ENCODE measurements at regions not wholly inside any gene's neighbourhood (a gene's known extent, or its start where the extent isn't known, plus 50 kb on each side); places are given as distances from the start of the nearest gene placed in this dataset.
"Not testable (repeated sequence)": the region's sequence is repeated elsewhere in the genome, so short reads cannot be mapped to it uniquely, and the experiment has no call there.

DNA sequence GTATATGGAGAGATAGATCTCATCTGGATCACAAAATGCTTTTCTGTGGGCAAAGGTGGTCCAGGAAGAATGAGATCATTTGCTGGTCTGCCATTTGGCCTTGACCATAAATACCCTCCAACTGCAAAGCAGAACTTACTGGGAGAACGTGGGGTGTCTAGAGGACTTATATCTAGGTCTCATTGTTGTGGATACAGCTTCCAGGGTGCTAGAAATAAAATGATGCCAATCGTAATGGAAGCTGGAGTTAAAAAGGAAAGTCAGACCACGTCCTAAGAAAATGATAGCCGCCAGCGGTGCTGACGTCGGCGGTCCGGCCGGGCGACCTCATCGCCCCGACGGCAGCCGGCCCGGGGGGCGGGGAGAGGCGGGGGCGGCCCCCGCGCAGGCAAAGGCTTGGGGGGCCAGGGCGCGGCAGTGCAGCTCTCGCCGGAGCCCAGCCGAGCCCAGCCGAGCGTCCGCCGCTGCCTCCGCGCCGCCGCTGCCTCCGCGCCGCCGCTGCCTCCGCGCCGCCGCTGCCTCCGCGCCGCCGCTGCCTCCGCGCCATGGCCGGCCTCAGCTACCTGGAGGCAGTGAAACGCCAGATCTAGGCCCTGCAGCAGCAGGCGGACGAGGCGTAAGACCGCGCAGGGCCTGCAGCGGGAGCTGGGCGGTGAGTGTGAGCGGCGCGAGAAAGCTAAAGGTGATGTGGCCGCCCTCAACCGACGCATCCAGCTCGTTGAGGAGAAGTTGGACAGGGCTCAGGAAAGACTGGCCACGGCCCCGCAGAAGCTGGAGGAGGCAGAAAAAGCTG is 89.5 kb downstream of the EOMES start:
- in situ Hi-C loops (cut with HindIII; ENCODE audit: low sequenced_read_pairs), result no loop called here

DNA sequence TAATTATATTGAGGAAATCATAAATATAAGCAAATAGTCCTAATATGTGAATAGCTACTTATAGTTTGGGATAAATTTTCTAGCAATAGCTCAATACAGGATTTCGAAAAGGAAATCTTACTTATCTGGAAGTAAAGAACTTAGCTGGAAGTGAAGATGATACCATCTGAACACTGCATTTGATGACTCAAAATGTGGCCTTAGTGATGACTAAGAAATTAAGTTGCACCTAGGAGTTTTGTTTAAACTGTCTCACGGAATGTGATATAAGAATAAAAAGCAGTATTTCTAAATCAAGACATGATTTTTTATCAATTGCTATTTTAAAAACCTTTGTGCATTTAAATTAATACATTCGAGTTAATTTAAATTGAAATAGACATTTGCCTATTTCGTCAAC is 91.2 kb downstream of the EOMES start:
- in situ Hi-C loops (cut with HindIII; ENCODE audit: low sequenced_read_pairs), result no loop called here

DNA sequence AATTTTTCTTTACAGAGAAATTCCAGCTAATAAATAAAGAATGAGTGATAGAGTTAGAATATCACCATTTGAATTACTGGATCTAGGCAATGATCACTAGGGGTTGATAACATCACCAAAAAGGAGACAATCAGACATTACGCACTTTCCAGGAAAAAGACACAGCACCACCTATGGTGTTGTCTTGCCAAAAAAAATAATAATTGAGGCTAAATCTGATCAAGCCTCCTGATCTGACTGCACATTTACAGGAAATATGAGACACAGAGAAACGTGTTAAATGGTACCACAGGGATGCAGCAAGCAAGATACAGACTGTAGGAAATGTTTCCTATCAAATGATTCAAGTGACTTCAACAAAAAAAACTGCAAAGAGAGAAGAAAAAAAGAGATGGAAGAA is 92.8 kb downstream of the EOMES start:
- in situ Hi-C loops (cut with HindIII; ENCODE audit: low sequenced_read_pairs), result no loop called here

DNA sequence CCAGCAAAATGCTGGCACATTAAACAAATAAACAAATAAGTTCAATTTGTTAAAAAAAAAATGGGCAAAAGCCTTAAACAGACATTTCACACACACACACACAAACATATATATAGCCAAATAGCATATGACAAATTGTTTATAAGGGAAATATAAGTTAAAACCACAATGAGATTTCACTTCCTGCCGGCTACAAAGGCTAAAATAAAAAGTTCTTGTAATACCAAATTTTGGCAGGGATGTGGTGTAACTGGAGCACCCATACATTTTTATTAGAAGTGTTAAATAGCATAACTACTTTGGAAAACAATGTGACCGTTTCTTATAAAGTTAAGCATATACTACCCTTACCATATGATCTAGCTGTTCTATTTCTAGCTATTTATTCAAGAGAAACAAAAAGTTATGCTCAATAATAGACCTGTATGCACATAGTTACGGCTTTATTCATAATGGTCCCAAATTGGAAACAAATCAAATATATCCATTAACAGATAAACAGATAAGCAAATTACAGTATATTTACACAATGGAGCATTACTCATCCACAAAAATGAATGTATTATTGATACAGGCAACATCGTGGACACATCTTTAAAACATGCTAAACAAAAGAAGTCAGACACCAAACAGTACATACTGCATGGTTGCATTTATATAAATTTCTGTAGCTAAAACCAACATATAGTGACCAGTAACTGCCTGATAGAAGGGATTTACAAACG is 93.9 kb downstream of the EOMES start:
- in situ Hi-C loops (cut with HindIII; ENCODE audit: low sequenced_read_pairs), result no loop called here

DNA sequence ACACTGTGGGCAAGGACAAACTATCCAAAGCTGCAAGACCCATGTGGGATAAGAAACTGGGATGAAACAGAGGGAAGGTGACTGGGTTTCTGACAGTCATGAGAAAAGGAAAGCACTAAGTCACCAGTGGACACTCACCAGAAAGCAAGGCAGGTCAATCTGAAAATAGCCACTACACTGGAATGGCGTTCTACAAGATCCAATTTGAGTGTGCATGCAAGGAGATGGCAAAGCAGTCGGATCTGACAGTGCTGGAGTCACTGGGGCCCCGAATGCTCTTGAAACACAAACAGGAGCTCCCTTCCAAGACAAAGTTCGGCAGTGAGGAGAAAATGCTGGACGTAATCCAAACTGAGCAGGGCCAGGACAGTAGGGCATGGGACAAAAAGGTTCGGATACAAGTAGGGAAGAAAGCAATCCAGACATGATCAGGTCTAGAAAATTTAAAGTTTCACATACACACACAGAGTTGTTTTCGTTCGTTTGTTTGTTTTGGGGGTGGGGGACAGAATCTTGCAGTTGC is 95.5 kb downstream of the EOMES start:
- in situ Hi-C loops (cut with HindIII; ENCODE audit: low sequenced_read_pairs), result no loop called here

DNA sequence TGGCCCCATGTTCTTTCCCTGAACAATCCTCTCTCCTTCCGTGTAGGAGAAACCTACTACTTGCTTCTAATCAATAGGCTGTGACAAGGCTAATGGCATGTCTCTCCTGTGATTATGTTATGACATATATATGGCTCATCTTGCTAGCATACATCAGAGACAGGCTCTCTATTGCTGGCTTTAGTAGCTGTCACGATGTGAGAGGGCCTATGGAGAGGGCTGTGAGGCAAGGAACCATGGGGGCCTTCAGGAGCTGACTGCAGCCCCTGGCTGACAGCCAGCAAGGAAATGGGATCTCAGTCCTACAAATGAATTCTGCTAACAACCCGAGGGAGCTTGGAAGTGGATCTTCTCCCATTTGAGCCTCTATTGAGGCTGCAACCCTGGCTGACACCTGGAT is 96.3 kb downstream of the EOMES start:
- in situ Hi-C loops (cut with HindIII; ENCODE audit: low sequenced_read_pairs), result no loop called here

DNA sequence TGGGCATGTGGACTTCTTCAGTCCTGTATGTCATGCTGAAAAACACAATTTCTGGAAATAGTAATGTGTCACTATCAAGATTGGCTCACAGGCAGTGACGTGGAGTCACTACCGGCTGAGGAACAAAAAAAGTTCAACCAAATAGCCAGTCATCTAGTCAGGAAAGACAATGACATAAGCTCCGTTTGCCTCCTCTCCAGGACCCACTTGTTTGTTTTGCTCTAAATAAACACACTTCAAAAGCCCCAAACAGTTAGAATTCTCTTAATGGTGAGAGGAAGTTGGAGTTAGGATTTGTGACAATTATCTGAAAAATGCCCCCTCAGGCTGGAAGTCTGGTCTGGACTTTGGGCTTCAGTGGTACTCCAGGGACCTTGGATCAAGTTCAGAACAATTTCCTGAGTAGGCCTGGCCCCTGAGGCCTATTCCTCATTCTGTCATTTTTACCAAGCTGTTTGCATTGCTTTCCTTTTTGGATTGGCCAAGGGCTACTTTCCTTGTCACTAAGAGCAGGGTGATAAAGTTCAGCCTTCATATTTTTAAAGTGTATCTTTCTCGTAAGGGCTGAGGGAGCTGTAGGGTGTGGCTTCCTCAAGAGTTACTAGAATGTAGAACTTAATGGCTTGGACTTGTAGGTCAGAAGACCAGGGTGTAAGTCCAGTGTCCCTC is 98.9 kb downstream of the EOMES start:
- in situ Hi-C loops (cut with HindIII; ENCODE audit: low sequenced_read_pairs), result no loop called here

DNA sequence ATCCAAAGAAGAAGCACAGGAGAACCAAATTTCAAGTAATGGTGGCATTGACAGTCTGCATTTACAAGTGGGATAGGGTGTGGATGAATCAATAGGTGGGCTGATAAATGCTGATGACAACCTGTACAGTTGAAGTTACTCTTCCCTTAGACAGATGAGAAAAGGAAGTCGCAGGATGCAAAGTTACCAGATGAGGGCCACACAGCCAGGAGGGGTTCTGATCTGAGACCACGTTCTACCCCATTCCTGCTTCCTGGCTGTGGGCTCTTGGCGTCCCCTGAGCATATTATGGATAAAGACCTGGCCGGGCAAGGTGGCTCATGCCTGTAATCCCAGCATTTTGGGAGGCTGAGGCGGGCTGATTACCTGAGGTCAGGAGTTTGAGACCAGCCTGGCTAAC is 104.6 kb downstream of the EOMES start:
- in situ Hi-C loops (cut with HindIII; ENCODE audit: low sequenced_read_pairs), result no loop called here

DNA sequence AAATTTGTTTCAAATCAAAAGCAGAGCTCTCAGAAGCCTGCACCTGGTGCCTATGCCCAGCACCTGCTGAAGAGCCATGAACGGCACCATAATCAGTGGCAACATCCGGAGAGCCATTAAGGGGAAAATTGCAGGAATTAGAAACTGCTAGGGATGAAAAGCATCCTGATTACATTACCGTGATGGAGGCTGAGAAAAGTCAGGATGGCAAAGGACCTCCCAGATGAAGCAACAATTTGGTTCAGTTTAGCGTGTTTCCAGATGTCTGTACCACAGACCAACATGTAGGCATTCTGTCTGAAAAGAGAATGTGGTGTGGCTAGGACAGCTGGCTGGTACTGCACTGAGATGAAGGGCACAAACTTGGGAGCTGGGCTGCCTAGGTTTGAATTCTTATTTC is 106.1 kb downstream of the EOMES start:
- in situ Hi-C loops (cut with HindIII; ENCODE audit: low sequenced_read_pairs), result no loop called here

DNA sequence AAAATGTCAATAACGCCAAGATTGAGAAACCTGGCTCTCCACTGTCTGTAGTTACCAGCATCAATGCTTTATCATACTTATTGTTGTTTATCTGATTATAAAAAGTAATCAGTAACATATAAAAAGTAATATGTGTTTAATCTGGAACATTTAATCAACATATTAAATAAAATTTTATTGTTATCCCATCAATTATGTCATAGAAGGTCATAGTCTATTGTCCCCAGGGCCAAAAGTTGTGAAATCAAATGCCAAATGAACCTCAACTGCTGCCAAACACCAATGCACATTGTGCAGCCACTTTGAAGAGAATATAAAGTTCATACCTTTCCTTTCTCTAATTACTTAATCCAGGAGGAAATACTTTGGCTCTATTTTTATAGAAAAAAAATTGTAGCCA is 106.6 kb downstream of the EOMES start:
- in situ Hi-C loops (cut with HindIII; ENCODE audit: low sequenced_read_pairs), result no loop called here

DNA sequence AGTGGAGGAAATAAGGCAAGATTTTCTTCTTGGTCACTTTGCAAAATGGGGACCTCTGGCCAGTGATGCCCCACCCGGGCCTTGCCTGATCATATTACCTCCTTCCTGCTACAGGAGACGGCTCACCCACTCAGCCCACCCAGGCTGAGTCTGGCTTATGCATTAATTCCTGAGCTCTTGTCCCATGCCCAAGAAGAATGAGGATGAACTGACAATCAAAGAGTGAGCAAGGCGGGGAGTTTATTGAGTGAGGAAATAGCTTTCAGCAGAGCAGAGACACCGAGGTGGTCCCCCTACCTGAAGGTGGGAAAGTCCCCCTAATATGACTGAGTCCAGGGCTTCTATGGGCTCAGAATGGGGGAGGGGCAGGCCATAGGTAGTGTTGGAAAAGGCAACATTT is 107.5 kb downstream of the EOMES start:
- in situ Hi-C loops (cut with HindIII; ENCODE audit: low sequenced_read_pairs), result no loop called here

DNA sequence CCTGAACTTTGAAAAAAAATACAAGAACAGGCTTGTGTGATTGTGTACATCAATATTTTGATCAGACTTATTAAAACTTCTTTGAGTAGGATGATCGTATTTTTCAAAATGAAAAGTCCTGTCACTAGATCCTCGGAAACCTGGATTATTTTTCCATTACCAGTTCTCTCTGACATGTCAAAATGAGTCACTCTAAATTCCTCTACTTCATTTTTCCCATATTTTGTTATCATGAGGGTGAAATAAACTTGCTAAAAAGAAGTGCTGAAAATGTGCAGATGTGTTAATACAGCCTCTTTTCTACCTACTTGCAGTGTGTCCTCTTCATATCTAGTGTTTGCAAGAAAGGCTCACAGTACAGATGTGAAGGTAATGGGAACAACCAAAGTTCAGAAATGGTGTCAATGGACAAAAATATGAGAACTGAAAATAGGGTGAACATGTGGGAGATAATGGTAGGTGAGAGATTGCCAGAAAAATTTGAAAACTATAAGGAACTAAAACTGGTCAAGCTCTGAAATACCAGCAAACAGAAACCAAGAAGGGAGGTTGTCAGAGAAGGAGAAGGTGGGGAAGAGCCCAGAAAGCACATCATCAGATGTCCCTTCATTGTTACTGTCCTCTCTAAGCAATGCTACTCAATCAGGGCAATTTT is 108.2 kb downstream of the EOMES start:
- in situ Hi-C loops (cut with HindIII; ENCODE audit: low sequenced_read_pairs), result no loop called here

DNA sequence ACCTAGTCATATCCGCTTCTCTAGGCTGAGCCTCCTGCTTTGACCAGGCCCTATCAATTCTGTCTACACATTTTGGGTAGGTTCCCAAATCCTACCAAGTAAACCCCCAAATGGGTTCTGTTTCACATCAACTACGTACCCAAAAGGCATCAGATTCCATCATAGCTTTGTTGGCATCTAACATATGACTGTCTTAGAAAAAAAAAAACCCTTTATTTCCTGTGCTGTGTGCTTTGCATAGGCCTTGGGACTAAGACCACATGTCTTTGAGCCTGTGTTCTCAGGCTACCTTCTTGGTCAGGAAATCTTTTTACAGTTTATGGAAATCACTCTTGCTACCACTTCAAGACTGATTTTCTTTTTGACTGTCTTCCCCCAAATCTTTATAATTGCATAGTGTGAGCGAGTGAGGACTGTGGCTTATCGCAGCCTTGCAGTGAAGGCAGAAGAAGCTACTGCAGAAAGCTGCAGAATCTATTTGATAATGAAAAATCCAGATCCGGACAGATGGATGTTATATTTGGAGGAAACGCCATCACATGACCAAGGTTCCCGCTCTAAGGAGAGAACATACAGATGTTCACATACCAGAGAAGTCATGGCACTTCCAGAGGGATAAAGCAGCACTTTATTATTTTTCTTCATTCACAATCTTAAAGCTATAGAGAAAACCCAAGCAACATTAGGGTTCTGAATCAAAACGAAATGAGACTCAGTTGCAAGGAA is 111.2 kb downstream of the EOMES start:
- in situ Hi-C loops (cut with HindIII; ENCODE audit: low sequenced_read_pairs), result no loop called here

DNA sequence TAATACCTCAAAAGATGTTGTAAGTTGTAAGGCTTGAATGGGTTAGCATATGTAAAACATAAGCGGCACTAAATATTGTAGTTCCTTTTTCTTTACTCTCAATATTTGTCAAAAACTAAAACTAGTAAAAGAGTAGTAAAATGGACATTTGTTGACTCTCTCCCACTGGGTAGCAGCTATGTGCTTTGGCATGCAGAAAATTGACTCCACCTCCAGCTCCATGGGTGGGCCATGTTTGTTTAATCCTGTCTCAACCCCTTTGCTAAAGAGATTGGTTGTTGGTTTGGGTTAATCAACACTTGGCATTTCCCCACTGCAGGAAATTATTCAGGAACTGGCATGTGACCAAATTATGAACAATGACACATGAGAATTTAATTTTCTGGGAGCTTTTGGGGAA is 114.8 kb downstream of the EOMES start:
- in situ Hi-C loops (cut with HindIII; ENCODE audit: low sequenced_read_pairs), result no loop called here

DNA sequence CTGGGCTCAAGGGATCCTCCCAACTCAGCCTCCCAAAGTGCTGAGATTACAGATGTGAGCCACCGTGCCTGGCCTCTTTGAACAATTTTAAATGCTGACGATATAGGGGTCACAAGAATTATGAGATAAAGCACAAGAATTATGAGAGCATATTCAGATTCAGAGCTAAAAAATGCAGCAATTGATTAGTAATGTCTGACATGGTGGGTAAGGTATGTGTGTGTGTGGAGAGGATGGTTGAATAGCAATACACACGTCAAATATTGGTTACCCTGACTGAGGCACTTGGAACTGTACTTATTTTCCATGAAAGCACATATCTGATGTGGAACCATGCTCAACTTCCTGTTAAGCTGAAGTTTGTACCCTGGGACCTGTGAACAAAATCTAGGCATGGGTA is 115.6 kb downstream of the EOMES start:
- in situ Hi-C loops (cut with HindIII; ENCODE audit: low sequenced_read_pairs), result no loop called here

DNA sequence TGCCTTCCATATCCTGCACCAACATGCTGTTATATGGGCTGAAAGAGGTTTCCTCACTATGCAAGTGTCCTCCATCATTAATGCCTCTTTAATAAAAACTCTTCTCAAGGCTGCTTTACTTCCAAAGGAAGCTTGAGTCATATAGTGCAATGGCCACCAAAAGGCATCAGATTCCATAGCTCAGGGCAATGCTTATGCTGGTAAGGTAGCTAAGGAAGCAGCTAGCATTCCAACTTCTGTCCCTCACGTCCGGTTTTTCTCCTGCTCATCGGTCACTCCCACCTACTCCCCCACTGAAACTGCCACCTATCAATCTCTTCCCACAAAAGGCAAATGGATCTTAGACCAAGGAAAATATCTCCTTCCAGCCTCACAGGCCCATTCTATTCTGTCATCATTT is 117.1 kb upstream of the SLC4A7 start:
- in situ Hi-C loops (cut with HindIII; ENCODE audit: low sequenced_read_pairs), result not testable (repeated sequence)

DNA sequence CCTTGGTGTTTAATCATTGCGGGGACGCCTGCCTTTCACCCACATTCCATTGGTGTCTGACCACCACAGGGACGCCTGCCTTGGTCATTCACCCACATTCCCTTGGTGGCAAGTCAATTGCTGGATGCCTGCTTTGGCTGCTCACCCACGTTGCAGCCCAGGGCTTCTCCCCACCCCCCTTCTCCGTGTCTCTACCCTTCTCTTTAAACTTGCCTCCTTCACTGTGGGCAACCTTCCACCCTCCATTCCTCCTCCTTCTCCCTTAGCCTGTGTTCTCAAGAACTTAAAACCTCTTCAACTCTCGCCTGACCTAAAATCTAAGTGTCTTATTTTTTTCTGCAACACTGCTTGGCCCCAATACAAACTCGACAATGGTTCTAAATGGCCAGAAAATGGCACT is 115.6 kb upstream of the SLC4A7 start:
- in situ Hi-C loops (cut with HindIII; ENCODE audit: low sequenced_read_pairs), result loop anchor here (10.0 kb wide), 1 partner anchor 65 kb away; no protein-coding TSS in a partner anchor

DNA sequence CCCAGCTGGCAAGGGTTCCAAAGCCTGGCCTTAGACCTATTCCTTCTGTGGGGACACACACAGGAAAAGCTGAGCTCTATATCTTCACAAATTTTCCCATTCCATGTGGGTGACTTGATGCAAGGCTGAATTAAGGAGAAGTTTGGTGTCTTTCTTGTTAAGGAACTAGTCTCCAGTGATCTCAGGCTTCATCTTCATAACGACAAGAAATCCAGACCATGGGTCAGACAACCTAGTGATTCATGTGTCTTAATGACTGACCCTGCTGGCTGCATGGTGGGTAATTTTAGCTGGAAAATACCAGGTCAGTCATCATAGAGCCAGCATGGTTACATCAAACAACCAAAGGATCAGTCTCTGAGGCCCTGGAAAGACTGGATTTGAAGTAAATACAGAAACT is 112.7 kb upstream of the SLC4A7 start:
- in situ Hi-C loops (cut with HindIII; ENCODE audit: low sequenced_read_pairs), result loop anchor here (10.0 kb wide), 1 partner anchor 62 kb away; no protein-coding TSS in a partner anchor

DNA sequence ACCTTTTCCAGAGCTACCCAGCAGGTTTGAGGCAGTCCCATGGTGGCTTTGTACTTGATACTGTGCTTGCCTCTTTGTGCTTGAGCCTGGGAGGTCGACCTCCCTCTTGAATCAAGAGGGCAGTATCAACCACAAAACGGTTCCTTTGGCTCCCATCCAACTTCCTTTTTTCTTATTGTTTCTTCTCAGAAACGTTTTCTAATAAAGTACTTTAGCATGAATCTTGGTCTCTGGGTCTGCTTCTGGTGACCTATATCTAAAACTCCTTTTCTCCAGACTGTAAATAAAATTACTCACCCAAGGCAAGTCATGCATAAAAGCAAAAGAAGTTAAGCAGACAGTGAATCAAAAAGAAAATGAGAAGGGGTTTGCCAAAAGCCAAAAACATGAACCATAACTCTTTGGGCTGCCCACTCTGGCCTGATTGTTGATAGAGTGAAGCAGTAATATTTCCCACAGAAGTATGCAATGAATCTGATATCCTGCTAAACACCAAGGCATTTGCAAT is 112.2 kb upstream of the SLC4A7 start:
- in situ Hi-C loops (cut with HindIII; ENCODE audit: low sequenced_read_pairs), result loop anchor here (10.0 kb wide), 1 partner anchor 62 kb away; no protein-coding TSS in a partner anchor

DNA sequence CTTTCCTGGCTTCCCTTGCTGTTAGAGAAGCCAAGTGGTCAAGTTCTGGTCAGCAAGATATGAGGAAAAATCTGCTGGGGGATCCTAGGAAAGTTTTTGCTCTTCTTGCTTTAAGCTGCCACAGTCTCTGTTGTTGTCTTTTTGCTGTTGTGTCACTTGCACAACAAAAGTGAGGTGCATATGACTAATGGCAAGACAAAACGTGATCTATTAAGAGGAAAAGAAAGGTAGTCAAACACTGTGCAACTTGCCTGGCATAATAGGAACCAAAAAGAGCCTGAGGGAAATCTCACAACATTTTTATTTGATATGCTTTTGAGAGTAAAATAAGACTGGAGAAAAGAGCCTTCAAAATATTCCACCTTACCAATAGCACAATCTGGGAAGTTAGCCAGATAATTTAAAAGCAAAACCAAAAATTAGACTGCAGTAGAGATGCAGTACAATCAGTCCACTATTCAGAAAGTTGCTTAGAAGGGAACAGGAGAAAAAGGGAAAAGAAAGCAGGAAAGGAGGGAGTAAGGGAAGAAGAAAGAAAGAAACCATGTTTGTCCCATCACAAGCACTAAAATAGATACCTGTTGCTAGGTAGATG is 110.0 kb upstream of the SLC4A7 start:
- in situ Hi-C loops (cut with HindIII; ENCODE audit: low sequenced_read_pairs), result loop anchor here (5.0 to 10.0 kb wide), 3 partner anchors 37 to 59 kb away; no protein-coding TSS in a partner anchor
